ENCODE measurements at regions not wholly inside any gene's neighbourhood (a gene's known extent, or its start where the extent isn't known, plus 50 kb on each side); places are given as distances from the start of the nearest gene placed in this dataset.
A peak's percentile ranks its signal among the peaks of the same experiment; 100 is the strongest.

- Mint-ChIP-seq H3K4me1 (no peaks in the 10 kb centered on the region), H3K4me3 (no peak overlapping the region), H3K9me3 (peaks cover 0 to 27% of the 10 kb centered on the region in 2 donors), H3K27me3 (no peaks in the 10 kb centered on the region), H3K27ac (no peak overlapping the region)
- ATAC-seq (no peak), DNase-seq (no peak)
Observed at GRCh38 chr12:126159139-126159538, 1093.9 kb downstream of the AACS start.

DNA sequence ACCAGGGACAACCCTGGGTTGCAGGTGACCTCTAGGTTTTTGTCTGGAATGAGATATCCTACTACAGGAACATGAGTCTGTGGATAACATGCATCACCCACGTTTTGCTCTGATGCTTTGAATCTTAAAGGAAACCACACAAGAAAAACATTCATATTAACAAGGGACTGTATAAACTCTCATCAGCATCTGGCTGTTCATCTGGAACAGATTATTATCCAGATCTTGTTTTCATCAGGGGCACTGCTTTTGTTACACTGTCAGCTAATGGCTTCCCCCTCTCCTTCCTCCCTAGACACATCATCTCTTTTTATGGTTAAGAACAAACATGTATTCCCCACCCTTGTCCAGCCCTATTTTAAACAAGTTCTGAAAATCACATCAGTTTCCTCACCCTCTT lies 1095.7 kb downstream of the AACS start:
- Mint-ChIP-seq H3K4me3 (no peak overlapping the region), H3K27ac (no peak overlapping the region), H3K9me3 (peaks cover 9 to 39% of the 10 kb centered on the region in 2 donors), H3K4me1 (no peaks in the 10 kb centered on the region), H3K27me3 (no peaks in the 10 kb centered on the region)
- ATAC-seq: no peak
- no peak for DNase-seq

- Mint-ChIP-seq H3K9me3 (peaks cover 13 to 46% of the 10 kb centered on the region in 2 donors), H3K27ac (no peak overlapping the region), H3K4me3 (no peak overlapping the region), H3K27me3 (no peaks in the 10 kb centered on the region), H3K4me1 (no peaks in the 10 kb centered on the region)
- DNase-seq (no peak), ATAC-seq (no peak)
Observed at GRCh38 chr12:126163984-126164383, 1098.7 kb downstream of the AACS start.

- DNase-seq: no peak
- H3K27me3 Mint-ChIP-seq: no peaks in the 10 kb centered on the region
- no peaks in the 10 kb centered on the region for H3K4me1 Mint-ChIP-seq
- no peak for ATAC-seq
- peaks cover 11 to 12% of the 10 kb centered on the region in 2 donors for H3K9me3 Mint-ChIP-seq
- H3K27ac Mint-ChIP-seq: no peak overlapping the region
- no peak overlapping the region for H3K4me3 Mint-ChIP-seq
Observed at GRCh38 chr12:126171937-126172559, 1106.8 kb downstream of the AACS start.

- no peak for DNase-seq
- ATAC-seq: no peak
- no peaks in the 10 kb centered on the region for H3K4me1 Mint-ChIP-seq
Observed at GRCh38 chr12:126182619-126183236, 1117.5 kb downstream of the AACS start.

DNA sequence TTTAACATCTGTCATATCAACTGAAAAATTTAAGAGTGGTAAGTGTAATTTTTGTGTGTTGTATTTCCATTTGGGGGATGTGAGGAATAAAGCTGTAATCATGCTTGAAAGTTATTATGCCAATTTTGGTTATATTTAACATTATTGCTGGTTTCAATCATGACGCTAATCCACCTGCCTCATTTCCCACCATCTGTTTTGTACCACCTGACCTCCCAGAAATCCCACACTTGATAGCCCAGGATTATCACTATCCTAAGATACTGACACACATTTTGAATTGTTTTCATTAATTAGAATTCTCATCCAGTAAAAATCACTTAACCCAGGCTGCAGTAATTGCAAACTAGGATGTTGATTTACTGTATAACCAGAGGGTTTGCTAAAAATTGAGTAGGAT lies 1119.8 kb downstream of the AACS start:
- peaks cover 14 to 16% of the 10 kb centered on the region in 2 donors for H3K9me3 Mint-ChIP-seq

More at GRCh38 chr12:126182619-126183236, 1117.5 kb downstream of the AACS start:
- H3K9me3 Mint-ChIP-seq: peaks cover 16 to 18% of the 10 kb centered on the region in 2 donors
- H3K4me3 Mint-ChIP-seq: no peak overlapping the region
- no peaks in the 10 kb centered on the region for H3K27me3 Mint-ChIP-seq
- H3K27ac Mint-ChIP-seq: no peak overlapping the region

GRCh38 chr12:126189856-126190255 lies 1124.6 kb downstream of the AACS start:
- H3K27ac Mint-ChIP-seq: no peak overlapping the region
- DNase-seq: no peak
- H3K4me3 Mint-ChIP-seq: no peak overlapping the region
- peaks cover 0 to 7% of the 10 kb centered on the region in 2 donors for H3K9me3 Mint-ChIP-seq
- peaks cover 25% of the 10 kb centered on the region for H3K27me3 Mint-ChIP-seq
- ATAC-seq: no peak
- H3K4me1 Mint-ChIP-seq: no peaks in the 10 kb centered on the region

More for the DNA sequence above, 1119.8 kb downstream of the AACS start:
- Mint-ChIP-seq H3K4me1 (no peaks in the 10 kb centered on the region), H3K27me3 (peaks cover 8% of the 10 kb centered on the region), H3K4me3 (no peak overlapping the region), H3K27ac (no peak overlapping the region)
- DNase-seq: no peak
- ATAC-seq: no peak

- Mint-ChIP-seq H3K4me3 (no peak overlapping the region), H3K9me3 (peaks cover 6 to 7% of the 10 kb centered on the region in 2 donors), H3K27ac (peak overlapping the region in 1 of 2 donors; percentile 54), H3K27me3 (peaks cover 25% of the 10 kb centered on the region), H3K4me1 (no peaks in the 10 kb centered on the region)
- DNase-seq: no peak
- ATAC-seq: no peak
Observed at GRCh38 chr12:126191031-126191891, 1126.0 kb downstream of the AACS start.

DNA sequence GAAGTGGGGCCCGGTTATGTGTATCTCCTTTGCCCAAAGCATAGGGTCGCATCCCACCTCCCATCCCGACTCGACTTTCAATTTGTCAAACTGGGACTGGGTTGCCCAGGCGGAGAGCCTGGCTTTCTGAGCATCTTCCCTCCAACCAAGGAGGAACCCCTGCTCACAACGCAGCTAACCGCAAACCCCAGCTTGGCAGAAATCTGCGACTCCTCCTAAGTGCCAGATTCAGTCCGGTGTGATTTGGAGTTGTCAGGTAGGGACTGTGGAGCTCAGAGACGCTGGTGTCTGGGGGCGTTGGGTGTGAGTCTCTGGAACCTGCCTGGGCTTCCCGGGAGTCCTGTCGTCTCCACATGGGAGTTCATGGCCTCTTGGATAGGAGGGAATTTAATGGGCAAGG lies 1126.7 kb downstream of the AACS start:
- H3K27ac Mint-ChIP-seq: no peak overlapping the region
- no peak for DNase-seq
- peaks cover 0 to 7% of the 10 kb centered on the region in 2 donors for H3K9me3 Mint-ChIP-seq
- H3K4me3 Mint-ChIP-seq: no peak overlapping the region
- H3K27me3 Mint-ChIP-seq: peaks cover 25% of the 10 kb centered on the region
- no peak for ATAC-seq
- H3K4me1 Mint-ChIP-seq: no peaks in the 10 kb centered on the region

DNA sequence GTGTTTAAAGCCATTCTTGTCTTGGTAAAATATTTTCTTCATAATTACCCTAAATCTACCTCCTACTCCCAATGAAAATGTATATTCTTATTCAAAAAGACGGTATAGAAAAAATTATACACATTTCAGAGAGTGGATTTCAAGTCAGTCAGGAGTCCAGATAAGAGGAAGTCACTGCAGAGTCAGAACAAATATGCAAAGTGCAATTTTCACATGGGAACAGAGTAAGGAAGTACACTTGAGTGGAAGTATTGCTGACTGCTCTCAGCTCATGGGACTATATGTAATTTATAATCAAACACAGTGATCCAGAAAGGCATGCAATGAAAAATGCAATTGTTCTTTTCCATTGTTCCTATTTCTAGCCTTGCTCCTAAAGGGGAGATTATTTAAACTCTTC lies 1128.0 kb downstream of the AACS start:
- Mint-ChIP-seq H3K27ac (no peak overlapping the region), H3K27me3 (peaks cover 25% of the 10 kb centered on the region), H3K4me1 (no peaks in the 10 kb centered on the region), H3K9me3 (peaks cover 0 to 7% of the 10 kb centered on the region in 2 donors), H3K4me3 (no peak overlapping the region)
- DNase-seq (no peak), ATAC-seq (no peak)

DNA sequence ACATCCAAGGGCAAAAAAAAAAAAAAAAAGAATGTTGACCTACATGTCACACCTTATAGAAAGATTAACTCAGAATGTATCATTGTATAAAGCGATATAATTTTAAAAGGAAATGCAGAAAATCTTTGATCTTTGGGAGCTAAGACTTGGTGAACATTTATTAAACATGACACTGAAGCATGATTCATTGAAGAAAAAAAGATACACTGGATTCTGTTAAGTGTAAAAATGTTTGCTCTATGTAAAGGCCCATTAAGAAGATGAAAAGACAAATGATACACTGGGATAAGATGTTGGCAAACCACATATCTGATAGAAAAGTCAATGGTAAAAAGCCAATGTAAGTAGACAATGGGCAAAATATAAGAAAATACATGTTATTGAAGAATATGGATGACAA lies 1131.0 kb downstream of the AACS start:
- H3K4me1 Mint-ChIP-seq: no peaks in the 10 kb centered on the region
- no peak overlapping the region for H3K4me3 Mint-ChIP-seq
- peaks cover 2 to 7% of the 10 kb centered on the region in 2 donors for H3K9me3 Mint-ChIP-seq
- DNase-seq (no peak), ATAC-seq (no peak)
- H3K27me3 Mint-ChIP-seq: peaks cover 5% of the 10 kb centered on the region
- H3K27ac Mint-ChIP-seq: no peak overlapping the region

- peaks cover 7 to 10% of the 10 kb centered on the region in 2 donors for H3K9me3 Mint-ChIP-seq
- ATAC-seq (no peak), DNase-seq (no peak)
- no peaks in the 10 kb centered on the region for H3K27me3 Mint-ChIP-seq
- no peak overlapping the region for H3K4me3 Mint-ChIP-seq
- no peaks in the 10 kb centered on the region for H3K4me1 Mint-ChIP-seq
- H3K27ac Mint-ChIP-seq: no peak overlapping the region
Observed at GRCh38 chr12:126198516-126198915, 1133.3 kb downstream of the AACS start.

DNA sequence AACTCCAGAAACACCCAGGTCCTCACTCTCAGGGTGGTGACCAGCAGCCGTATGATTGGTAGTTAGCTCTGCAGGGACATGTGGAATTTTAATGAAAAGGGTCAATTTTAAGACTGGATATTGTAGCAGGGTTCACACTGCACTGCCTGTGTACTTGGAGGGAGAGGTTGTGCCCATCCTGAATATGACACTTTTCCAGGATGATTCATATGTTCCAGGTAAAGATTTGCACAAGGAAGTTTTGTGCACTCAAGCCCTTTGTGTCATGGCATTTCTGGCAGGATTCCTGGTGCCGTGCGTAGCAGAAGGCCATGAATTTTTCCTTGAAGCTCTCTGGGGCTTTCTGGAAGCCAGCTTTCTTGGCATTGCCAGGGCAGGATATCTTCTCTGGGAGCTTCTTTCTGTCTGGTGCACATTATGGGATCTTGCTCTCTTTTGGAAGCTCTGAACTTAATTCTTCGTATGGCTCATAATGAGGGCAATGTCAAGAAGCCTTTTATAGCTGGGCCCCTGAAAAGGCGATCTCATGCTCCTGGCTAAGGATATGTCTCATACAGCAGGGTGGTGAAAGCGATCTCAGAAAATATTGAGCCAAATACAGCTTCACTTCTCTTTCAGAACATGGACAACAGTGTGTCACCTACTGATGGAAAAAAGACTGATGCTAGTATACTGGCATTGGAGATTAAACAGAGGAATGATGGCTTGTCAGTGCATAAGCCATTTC lies 1133.9 kb downstream of the AACS start:
- peaks cover 7 to 10% of the 10 kb centered on the region in 2 donors for H3K9me3 Mint-ChIP-seq
- no peaks in the 10 kb centered on the region for H3K4me1 Mint-ChIP-seq
- no peak overlapping the region for H3K27ac Mint-ChIP-seq
- H3K27me3 Mint-ChIP-seq: no peaks in the 10 kb centered on the region
- DNase-seq: no peak
- no peak for ATAC-seq
- no peak overlapping the region for H3K4me3 Mint-ChIP-seq

DNA sequence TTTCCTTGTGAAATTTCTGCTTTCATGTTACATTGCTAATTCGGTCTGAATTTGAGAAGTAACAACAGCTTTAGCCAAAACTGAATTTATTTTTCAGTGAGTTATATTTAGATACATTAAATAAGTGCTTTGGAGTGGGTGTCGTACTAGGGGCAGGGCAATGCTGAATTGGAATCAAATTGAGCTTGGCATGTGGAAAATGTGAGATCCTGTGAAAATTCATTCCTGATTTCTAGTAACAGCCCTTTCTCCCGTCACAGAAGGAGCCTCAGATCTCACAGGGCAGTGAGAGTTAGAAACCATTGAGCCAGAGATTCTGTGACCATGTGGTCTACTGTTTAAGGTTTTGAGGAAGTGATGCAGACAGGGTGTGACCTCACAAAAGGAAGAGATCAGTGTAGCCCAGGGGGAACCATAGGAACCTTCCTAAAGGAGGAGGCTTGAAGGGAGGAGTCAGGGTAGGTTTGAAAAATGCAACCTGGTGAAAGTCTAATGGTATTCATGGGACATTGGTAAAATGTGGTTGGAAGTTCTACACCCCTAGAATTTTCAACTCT lies 1136.8 kb downstream of the AACS start:
- Mint-ChIP-seq H3K27ac (no peak overlapping the region), H3K4me1 (no peaks in the 10 kb centered on the region), H3K27me3 (no peaks in the 10 kb centered on the region), H3K4me3 (no peak overlapping the region), H3K9me3 (peaks cover 10 to 14% of the 10 kb centered on the region in 2 donors)
- DNase-seq (no peak), ATAC-seq (no peak)

- Mint-ChIP-seq H3K27me3 (no peaks in the 10 kb centered on the region), H3K9me3 (peaks cover 10 to 14% of the 10 kb centered on the region in 2 donors), H3K4me3 (no peak overlapping the region), H3K4me1 (no peaks in the 10 kb centered on the region), H3K27ac (no peak overlapping the region)
- DNase-seq (no peak), ATAC-seq (no peak)
Observed at GRCh38 chr12:126204326-126204725, 1139.1 kb downstream of the AACS start.
